GM23338 (cell line): ENCODE measurements at regions not wholly inside any gene's neighbourhood (a gene's known extent, or its start where the extent isn't known, plus 50 kb on each side); places are given as distances from the start of the nearest gene placed in this dataset.

Experiments
- CREB1 ChIP-seq: fragments of 250-450 bp; sonication (Bioruptor Pico); IDR thresholded peaks from 2 replicates; pipeline ENCODE4 v1.5.0; 2020; ENCODE audit warnings: low read depth, mild to moderate bottlenecking, moderate library complexity
- EZH2 ChIP-seq: fragments of 200-600 bp; sonication (generic); IDR thresholded peaks from one replicate; pipeline ENCODE4 v1.8.0; 2017; ENCODE audit warnings: antibody characterized with exemption, mild to moderate bottlenecking, low read depth; ENCODE audit not compliant: unreplicated experiment
- EZH2phosphoT487 ChIP-seq: fragments of 200-600 bp; sonication (generic); IDR thresholded peaks from one replicate; pipeline ENCODE4 v1.8.1; 2018; ENCODE audit warnings: antibody characterized with exemption; ENCODE audit not compliant: unreplicated experiment
- JUNB ChIP-seq: IDR thresholded peaks from one replicate; pipeline ENCODE4 v1.6.1; 2016; ENCODE audit warnings: antibody characterized with exemption; ENCODE audit not compliant: unreplicated experiment
- POLR2AphosphoS5 ChIP-seq: IDR thresholded peaks from 2 replicates; pipeline ENCODE4 v1.6.1; 2016; ENCODE audit warnings: antibody characterized with exemption, low read depth
- STAT1 ChIP-seq: IDR thresholded peaks from one replicate; pipeline ENCODE4 v1.6.1; 2016; ENCODE audit warnings: antibody characterized with exemption; ENCODE audit not compliant: unreplicated experiment
- ZNF114 ChIP-seq: fragments of 250-450 bp; sonication (Bioruptor Pico); IDR thresholded peaks from 2 replicates; pipeline ENCODE4 v1.5.0; 2020; ENCODE audit warnings: mild to moderate bottlenecking, moderate library complexity
- ZNF331 ChIP-seq: fragments of 250-450 bp; sonication (Bioruptor Pico); IDR thresholded peaks from 2 replicates; pipeline ENCODE4 v1.5.0; 2020; ENCODE audit warnings: low read depth, mild to moderate bottlenecking, moderate library complexity
- TF ChIP-seq, protein P1 (sequence below), 2 experiments: fragments of 200-600 bp in 1 of 2; sonication (generic) in 1 of 2; conservative IDR thresholded peaks; 2 replicates each; pipeline versions ENCODE4 v1.5.1 to v1.6.1; 2016 to 2017; ENCODE audit warnings: antibody characterized with exemption in 2 of 2, low read depth in 2 of 2, mild to moderate bottlenecking in 2 of 2, moderate library complexity in 1 of 2
- TF ChIP-seq, protein P2 (sequence below): IDR thresholded peaks from one replicate; pipeline ENCODE4 v1.6.1; 2018; ENCODE audit warnings: antibody characterized with exemption; ENCODE audit not compliant: unreplicated experiment
- TF ChIP-seq, protein P3 (sequence below): IDR thresholded peaks from 2 replicates; pipeline ENCODE4 v1.6.1; 2016; ENCODE audit warnings: antibody characterized with exemption

- TF ChIP-seq, protein P1, sequence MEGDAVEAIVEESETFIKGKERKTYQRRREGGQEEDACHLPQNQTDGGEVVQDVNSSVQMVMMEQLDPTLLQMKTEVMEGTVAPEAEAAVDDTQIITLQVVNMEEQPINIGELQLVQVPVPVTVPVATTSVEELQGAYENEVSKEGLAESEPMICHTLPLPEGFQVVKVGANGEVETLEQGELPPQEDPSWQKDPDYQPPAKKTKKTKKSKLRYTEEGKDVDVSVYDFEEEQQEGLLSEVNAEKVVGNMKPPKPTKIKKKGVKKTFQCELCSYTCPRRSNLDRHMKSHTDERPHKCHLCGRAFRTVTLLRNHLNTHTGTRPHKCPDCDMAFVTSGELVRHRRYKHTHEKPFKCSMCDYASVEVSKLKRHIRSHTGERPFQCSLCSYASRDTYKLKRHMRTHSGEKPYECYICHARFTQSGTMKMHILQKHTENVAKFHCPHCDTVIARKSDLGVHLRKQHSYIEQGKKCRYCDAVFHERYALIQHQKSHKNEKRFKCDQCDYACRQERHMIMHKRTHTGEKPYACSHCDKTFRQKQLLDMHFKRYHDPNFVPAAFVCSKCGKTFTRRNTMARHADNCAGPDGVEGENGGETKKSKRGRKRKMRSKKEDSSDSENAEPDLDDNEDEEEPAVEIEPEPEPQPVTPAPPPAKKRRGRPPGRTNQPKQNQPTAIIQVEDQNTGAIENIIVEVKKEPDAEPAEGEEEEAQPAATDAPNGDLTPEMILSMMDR (conservative IDR thresholded peaks at IDR 0.05; ENCODE audit: low read depth in 2 of 2): no peak
- TF ChIP-seq, protein P2, sequence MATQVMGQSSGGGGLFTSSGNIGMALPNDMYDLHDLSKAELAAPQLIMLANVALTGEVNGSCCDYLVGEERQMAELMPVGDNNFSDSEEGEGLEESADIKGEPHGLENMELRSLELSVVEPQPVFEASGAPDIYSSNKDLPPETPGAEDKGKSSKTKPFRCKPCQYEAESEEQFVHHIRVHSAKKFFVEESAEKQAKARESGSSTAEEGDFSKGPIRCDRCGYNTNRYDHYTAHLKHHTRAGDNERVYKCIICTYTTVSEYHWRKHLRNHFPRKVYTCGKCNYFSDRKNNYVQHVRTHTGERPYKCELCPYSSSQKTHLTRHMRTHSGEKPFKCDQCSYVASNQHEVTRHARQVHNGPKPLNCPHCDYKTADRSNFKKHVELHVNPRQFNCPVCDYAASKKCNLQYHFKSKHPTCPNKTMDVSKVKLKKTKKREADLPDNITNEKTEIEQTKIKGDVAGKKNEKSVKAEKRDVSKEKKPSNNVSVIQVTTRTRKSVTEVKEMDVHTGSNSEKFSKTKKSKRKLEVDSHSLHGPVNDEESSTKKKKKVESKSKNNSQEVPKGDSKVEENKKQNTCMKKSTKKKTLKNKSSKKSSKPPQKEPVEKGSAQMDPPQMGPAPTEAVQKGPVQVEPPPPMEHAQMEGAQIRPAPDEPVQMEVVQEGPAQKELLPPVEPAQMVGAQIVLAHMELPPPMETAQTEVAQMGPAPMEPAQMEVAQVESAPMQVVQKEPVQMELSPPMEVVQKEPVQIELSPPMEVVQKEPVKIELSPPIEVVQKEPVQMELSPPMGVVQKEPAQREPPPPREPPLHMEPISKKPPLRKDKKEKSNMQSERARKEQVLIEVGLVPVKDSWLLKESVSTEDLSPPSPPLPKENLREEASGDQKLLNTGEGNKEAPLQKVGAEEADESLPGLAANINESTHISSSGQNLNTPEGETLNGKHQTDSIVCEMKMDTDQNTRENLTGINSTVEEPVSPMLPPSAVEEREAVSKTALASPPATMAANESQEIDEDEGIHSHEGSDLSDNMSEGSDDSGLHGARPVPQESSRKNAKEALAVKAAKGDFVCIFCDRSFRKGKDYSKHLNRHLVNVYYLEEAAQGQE: no peak
- TF ChIP-seq CREB1 (no peak), POLR2AphosphoS5 (no peak), EZH2 (no peak), JUNB (no peak), EZH2phosphoT487 (no peak), STAT1 (no peak), ZNF331 (CRISPR knock-in tag) (no peak), ZNF114 (no peak)
- TF ChIP-seq, protein P3, sequence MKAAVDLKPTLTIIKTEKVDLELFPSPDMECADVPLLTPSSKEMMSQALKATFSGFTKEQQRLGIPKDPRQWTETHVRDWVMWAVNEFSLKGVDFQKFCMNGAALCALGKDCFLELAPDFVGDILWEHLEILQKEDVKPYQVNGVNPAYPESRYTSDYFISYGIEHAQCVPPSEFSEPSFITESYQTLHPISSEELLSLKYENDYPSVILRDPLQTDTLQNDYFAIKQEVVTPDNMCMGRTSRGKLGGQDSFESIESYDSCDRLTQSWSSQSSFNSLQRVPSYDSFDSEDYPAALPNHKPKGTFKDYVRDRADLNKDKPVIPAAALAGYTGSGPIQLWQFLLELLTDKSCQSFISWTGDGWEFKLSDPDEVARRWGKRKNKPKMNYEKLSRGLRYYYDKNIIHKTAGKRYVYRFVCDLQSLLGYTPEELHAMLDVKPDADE: no peak
Observed at GRCh38 chrX:149992918-149993317, 54.6 kb upstream of the EOLA2 start.
